Endothelial cell of umbilical vein (primary cell): ENCODE measurements at regions not wholly inside any gene's neighbourhood (a gene's known extent, or its start where the extent isn't known, plus 50 kb on each side); places are given as distances from the start of the nearest gene placed in this dataset.

Source experiments
- CTCF ChIP-seq, 2 donors: IDR thresholded peaks; 1 replicate in 1 of 2; 2 replicates in 1 of 2; pipeline ENCODE4 v1.5.1; 2011; ENCODE audit warnings: low read length in 2 of 2, mild to moderate bottlenecking in 2 of 2, moderate library complexity in 2 of 2, control low read depth in 1 of 2, inconsistent platforms in 1 of 2, low read depth in 1 of 2; ENCODE audit not compliant: insufficient read depth in 1 of 2; ENCODE audit errors: extremely low read depth in 1 of 2
- EZH2 ChIP-seq: IDR thresholded peaks from 2 replicates; pipeline ENCODE4 v1.6.1; 2012; ENCODE audit warnings: borderline replicate concordance, low read depth, mild to moderate bottlenecking, moderate library complexity, low read length, inconsistent platforms; ENCODE audit not compliant: severe bottlenecking
- GATA2 ChIP-seq: IDR thresholded peaks from 2 replicates; pipeline ENCODE4 v1.7.0; 2011; ENCODE audit warnings: low read depth, mild to moderate bottlenecking, moderate library complexity, mixed read lengths, low read length; ENCODE audit not compliant: insufficient read length, insufficient read depth
- JUN ChIP-seq: IDR thresholded peaks from 2 replicates; pipeline ENCODE4 v1.6.1; 2011; ENCODE audit warnings: borderline replicate concordance, low read depth; ENCODE audit not compliant: insufficient read length, insufficient read depth
- MAX ChIP-seq: IDR thresholded peaks from 2 replicates; pipeline ENCODE4 v1.6.1; 2011; ENCODE audit not compliant: insufficient read depth, insufficient read length
- MYC ChIP-seq: IDR thresholded peaks from one replicate; pipeline ENCODE4 v1.6.1; 2011; ENCODE audit warnings: mild to moderate bottlenecking, low read depth, low read length
- POLR2A ChIP-seq: IDR thresholded peaks from 2 replicates; pipeline ENCODE4 v1.6.1; 2012; ENCODE audit warnings: low read depth, mild to moderate bottlenecking, control low read depth, low read length
- POLR2AphosphoS5 ChIP-seq: IDR thresholded peaks from 2 replicates; pipeline ENCODE4 v1.6.1; 2012; ENCODE audit warnings: low read depth, mild to moderate bottlenecking, control low read depth, low read length, moderate library complexity; ENCODE audit not compliant: insufficient read depth

GRCh38 chr12:32051511-32052211 is 55.0 kb upstream of the BICD1 start:
- TF ChIP-seq CTCF (IDR thresholded peaks at IDR 0.05; ENCODE audit: extremely low read depth in 1 of 2, insufficient read depth in 1 of 2, low read depth in 1 of 2, low read length in 2 of 2) (no peak), MYC (no peak), EZH2 (no peak), POLR2AphosphoS5 (no peak), POLR2A (no peak), JUN (peak; percentile 51), GATA2 (no peak), MAX (no peak)
